IMR-90 (cell line): ENCODE measurements at regions not wholly inside any gene's neighbourhood (a gene's known extent, or its start where the extent isn't known, plus 50 kb on each side); places are given as distances from the start of the nearest gene placed in this dataset.

Source experiments
- ATAC-seq: fragments of 200-7000 bp; cut with Tn5 transposase; 2 replicates; pipeline ENCODE4 v1.9.1; 2020; ENCODE audit warnings: low read depth, mild to moderate bottlenecking, moderate library complexity
- BruUV-seq: library from RNA; stranded (reverse); fragments of 400-500 nt; replicated peaks from 2 replicates; lab custom pipeline; 2021; lab: Mats Ljungman, UMichigan
- CTCF ChIA-PET: fragments of 300-600 bp; formaldehyde crosslinking; extraction: SDS; loops from one replicate; lab custom pipeline; 2021; ENCODE audit warnings: antibody characterized with exemption; lab: Yijun Ruan, JAX
- POLR2A ChIA-PET: fragments of 300-600 bp; sonication (Branson Sonifier 250); formaldehyde crosslinking; loops from one replicate; lab custom pipeline; 2022; ENCODE audit warnings: antibody characterized with exemption; ENCODE audit not compliant: unreplicated experiment; lab: Charles Lee
- DNase-seq: peaks from one replicate; pipeline ENCODE4 v3.0.0; 2013
- H2AFZ ChIP-seq: replicated peaks from 2 replicates; pipeline ENCODE3; 2013; ENCODE audit warnings: low read length, mild to moderate bottlenecking; ENCODE audit not compliant: poor library complexity
- H2AK5ac ChIP-seq: 2 replicates; pipeline ENCODE4 v1.6.1; 2013; ENCODE audit warnings: low read depth, low read length, inconsistent platforms
- H2AK9ac ChIP-seq: replicated peaks from 2 replicates; pipeline ENCODE3; 2013; ENCODE audit warnings: mild to moderate bottlenecking, low read depth, low read length, moderate library complexity; ENCODE audit not compliant: poor library complexity
- H2BK120ac ChIP-seq: 2 replicates; pipeline ENCODE4 v1.6.1; 2013; ENCODE audit warnings: low read depth, low read length, inconsistent platforms
- H2BK15ac ChIP-seq: 3 replicates; pipeline ENCODE4 v1.6.1; 2013; ENCODE audit warnings: low read depth, low read length, inconsistent platforms
- H2BK20ac ChIP-seq: 2 replicates; pipeline ENCODE4 v1.6.1; 2013; ENCODE audit warnings: low read depth, mild to moderate bottlenecking, inconsistent platforms, low read length, moderate library complexity
- H2BK5ac ChIP-seq: 2 replicates; pipeline ENCODE4 v1.6.1; 2013; ENCODE audit warnings: mild to moderate bottlenecking, low read depth, low read length, inconsistent platforms; ENCODE audit not compliant: poor library complexity, severe bottlenecking
- H3K14ac ChIP-seq: replicated peaks from 2 replicates; pipeline ENCODE4 v1.6.1; 2013; ENCODE audit warnings: low read depth, low read length, inconsistent platforms
- H3K18ac ChIP-seq: 2 replicates; pipeline ENCODE4 v1.6.1; 2013; ENCODE audit warnings: low read depth, low read length, control low read depth
- H3K23ac ChIP-seq: 2 replicates; pipeline ENCODE4 v1.6.1; 2013; ENCODE audit warnings: low read depth, low read length, inconsistent platforms
- H3K27ac ChIP-seq: 2 replicates; pipeline ENCODE4 v1.5.1; 2013; ENCODE audit warnings: mild to moderate bottlenecking, control low read depth, low read length; ENCODE audit not compliant: insufficient read depth
- H3K27me3 ChIP-seq: 2 replicates; pipeline ENCODE4 v1.6.1; 2013; ENCODE audit warnings: low read length; ENCODE audit not compliant: control insufficient read depth, insufficient read depth
- H3K36me3 ChIP-seq: 2 replicates; pipeline ENCODE4 v1.6.1; 2013; ENCODE audit warnings: low read length, mixed read lengths; ENCODE audit not compliant: control insufficient read depth, insufficient read depth
- H3K4ac ChIP-seq: 2 replicates; pipeline ENCODE4 v1.6.1; 2013; ENCODE audit warnings: low read depth, low read length, inconsistent platforms
- H3K4me1 ChIP-seq: 2 replicates; pipeline ENCODE4 v1.6.1; 2013; ENCODE audit warnings: low read length, mixed read lengths; ENCODE audit not compliant: control insufficient read depth, insufficient read depth
- H3K4me2 ChIP-seq: 2 replicates; pipeline ENCODE4 v1.6.1; 2013; ENCODE audit warnings: low read depth, mild to moderate bottlenecking, control low read depth, low read length, moderate library complexity
- H3K4me3 ChIP-seq: 2 replicates; pipeline ENCODE4 v1.5.1; 2013; ENCODE audit warnings: low read depth, mild to moderate bottlenecking, control low read depth, low read length, moderate library complexity; ENCODE audit not compliant: insufficient read depth
- H3K56ac ChIP-seq: 2 replicates; pipeline ENCODE4 v1.6.1; 2013; ENCODE audit warnings: low read length, inconsistent platforms; ENCODE audit not compliant: insufficient read depth; ENCODE audit errors: extremely low read depth
- H3K79me1 ChIP-seq, 2 experiments: 2 replicates each; pipeline ENCODE4 v1.6.1; 2013; ENCODE audit warnings: low read length in 2 of 2, inconsistent platforms in 1 of 2, low read depth in 1 of 2
- H3K9ac ChIP-seq: 2 replicates; pipeline ENCODE4 v1.6.1; 2013; ENCODE audit warnings: low read depth, low read length, control low read depth
- H3K9me1 ChIP-seq: 2 replicates; pipeline ENCODE4 v1.6.1; 2013; ENCODE audit warnings: low read length, inconsistent platforms; ENCODE audit not compliant: insufficient read depth
- H3K9me3 ChIP-seq: 2 replicates; pipeline ENCODE4 v1.6.1; 2013; ENCODE audit warnings: low read length; ENCODE audit not compliant: control insufficient read depth, insufficient read depth
- H4K20me1 ChIP-seq: 2 replicates; pipeline ENCODE4 v1.6.1; 2013; ENCODE audit warnings: low read length, inconsistent platforms; ENCODE audit not compliant: insufficient read depth
- H4K5ac ChIP-seq: 2 replicates; pipeline ENCODE4 v1.6.1; 2013; ENCODE audit warnings: mild to moderate bottlenecking, low read depth, low read length, control low read depth
- H4K8ac ChIP-seq, 2 experiments: 2 replicates each; pipeline ENCODE4 v1.6.1; 2013; ENCODE audit warnings: low read depth in 2 of 2, low read length in 2 of 2, control low read depth in 1 of 2, inconsistent platforms in 1 of 2
- H4K91ac ChIP-seq: 2 replicates; pipeline ENCODE4 v1.6.1; 2013; ENCODE audit warnings: low read depth, low read length, inconsistent platforms; ENCODE audit not compliant: insufficient read depth
- BHLHE40 ChIP-seq: fragments of 150-350 bp; IDR thresholded peaks from 2 replicates; pipeline ENCODE4 v1.6.1; 2016; ENCODE audit warnings: mild to moderate bottlenecking, low read depth, low read length
- CHD1 ChIP-seq: IDR thresholded peaks from 2 replicates; pipeline ENCODE4 v1.6.1; 2012; ENCODE audit warnings: low read depth, low read length, improper control_type of control experiment
- CTCF ChIP-seq: conservative IDR thresholded peaks from 2 replicates; pipeline ENCODE4 v1.5.1; 2012; ENCODE audit warnings: mild to moderate bottlenecking, low read depth, low read length, improper control_type of control experiment
- MAFK ChIP-seq: IDR thresholded peaks from 2 replicates; pipeline ENCODE4 v1.6.1; 2012; ENCODE audit warnings: low read depth, low read length, improper control_type of control experiment
- MXI1 ChIP-seq: IDR thresholded peaks from 2 replicates; pipeline ENCODE4 v1.6.1; 2012; ENCODE audit warnings: low read depth, mild to moderate bottlenecking, low read length, moderate library complexity, borderline replicate concordance
- NFE2L2 ChIP-seq: fragments of 150-350 bp; IDR thresholded peaks from 2 replicates; pipeline ENCODE4 v1.6.1; 2016; ENCODE audit warnings: low read depth, mild to moderate bottlenecking, low read length
- RAD21 ChIP-seq: IDR thresholded peaks from 2 replicates; pipeline ENCODE4 v1.6.1; 2012; ENCODE audit warnings: low read length, improper control_type of control experiment
- RCOR1 ChIP-seq: IDR thresholded peaks from 2 replicates; pipeline ENCODE4 v1.6.1; 2012; ENCODE audit warnings: mild to moderate bottlenecking, low read length, improper control_type of control experiment; ENCODE audit not compliant: insufficient replicate concordance
- RFX5 ChIP-seq: IDR thresholded peaks from 2 replicates; pipeline ENCODE4 v1.8.0; 2012; ENCODE audit warnings: low read depth, mild to moderate bottlenecking, low read length, moderate library complexity
- SMC3 ChIP-seq: fragments of 150-350 bp; IDR thresholded peaks from 2 replicates; pipeline ENCODE4 v1.6.1; 2016; ENCODE audit warnings: low read depth, mild to moderate bottlenecking, antibody characterized with exemption, low read length, moderate library complexity
- WGBS, 2 experiments: methylation state at CpG; one replicate each; pipeline versions ENCODE4 v1.1.5 to v1.1.7; 2013; ENCODE audit warnings: missing lambda C conversion rate in 2 of 2; ENCODE audit not compliant: insufficient read length in 1 of 2; ENCODE audit errors: extremely low coverage in 2 of 2; 5-methylcytosine and 5-hydroxymethylcytosine counted together
- dilution Hi-C: fragments of 300-500 bp; cut with HindIII; formaldehyde crosslinking; loops from one replicate; pipeline ENCODE4 v1.14.3; 2018; ENCODE audit warnings: low sequenced_read_pairs; ENCODE audit not compliant: unreplicated experiment
- in situ Hi-C: fragments of 300-500 bp; cut with MboI; formaldehyde crosslinking; loops from 3 replicates; pipeline ENCODE4 v1.14.3; 2019; ENCODE audit warnings: low sequenced_read_pairs, inconsistent platforms, mixed read lengths
- intact Hi-C: fragments of 100-400 bp; cut with micrococcal nuclease; formaldehyde crosslinking; loops from 2 replicates; pipeline ENCODE4 v1.10.0; 2022
- TF ChIP-seq, protein P1 (sequence below): fragments of 150-350 bp; IDR thresholded peaks from 2 replicates; pipeline ENCODE4 v1.6.1; 2017; ENCODE audit warnings: mild to moderate bottlenecking, antibody characterized with exemption, low read length, low read depth

DNA sequence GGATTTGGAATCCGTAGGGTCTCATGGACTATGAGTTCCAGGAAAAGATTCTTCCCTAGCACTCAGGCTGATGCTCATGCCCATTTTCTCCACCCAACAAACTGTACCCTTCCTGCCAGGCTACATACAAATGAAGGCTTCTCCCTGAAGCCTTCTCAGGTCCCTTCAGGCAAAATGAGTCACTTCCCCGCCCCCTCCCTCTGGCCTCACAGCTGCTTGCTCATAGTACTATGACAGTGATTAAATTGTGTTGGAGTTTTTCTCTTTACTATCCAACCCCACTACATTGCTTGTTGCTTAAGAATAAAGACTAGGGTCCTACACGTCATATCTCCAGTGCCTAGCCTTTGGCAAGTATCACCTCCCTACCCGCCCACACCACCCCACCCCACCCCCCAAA is 207.6 kb upstream of the NFIA start:
- no peaks in the 10 kb centered on the region for H3K36me3 ChIP-seq
- no peak overlapping the region for H3K9ac ChIP-seq
- H2AFZ ChIP-seq, result no peak overlapping the region
- H2AK9ac ChIP-seq, result no peak overlapping the region
- 71% methylated on average over 1 of the region's 4 CpGs; no CpG with 5 or more reads in 1 of the 2 experiments for WGBS, 2 experiments
- no peak overlapping the region for H2BK15ac ChIP-seq
- in situ Hi-C loops, result loop anchor here (25.0 kb wide), 1 partner anchor 988 kb away; no protein-coding TSS in a partner anchor
- no peaks in the 10 kb centered on the region for H3K9me1 ChIP-seq
- POLR2A ChIA-PET, result no interaction called here
- no peak overlapping the region for H3K27ac ChIP-seq
- H3K4me1 ChIP-seq, result no peaks in the 10 kb centered on the region
- ATAC-seq (no peak), DNase-seq (peak; percentile 16)
- no peak overlapping the region for H3K56ac ChIP-seq
- dilution Hi-C loops, result no loop called here
- H3K18ac ChIP-seq, result no peak overlapping the region
- no peak overlapping the region for H4K91ac ChIP-seq
- no peaks in the 10 kb centered on the region for H4K20me1 ChIP-seq
- no peak for TF ChIP-seq RAD21
- no peak for TF ChIP-seq RFX5
- no peak for TF ChIP-seq SMC3
- TF ChIP-seq NFE2L2, result no peak
- TF ChIP-seq MXI1, result no peak
- TF ChIP-seq RCOR1, result no peak
- TF ChIP-seq BHLHE40, result no peak
- TF ChIP-seq MAFK, result no peak
- TF ChIP-seq CHD1, result no peak
- TF ChIP-seq, protein P1, sequence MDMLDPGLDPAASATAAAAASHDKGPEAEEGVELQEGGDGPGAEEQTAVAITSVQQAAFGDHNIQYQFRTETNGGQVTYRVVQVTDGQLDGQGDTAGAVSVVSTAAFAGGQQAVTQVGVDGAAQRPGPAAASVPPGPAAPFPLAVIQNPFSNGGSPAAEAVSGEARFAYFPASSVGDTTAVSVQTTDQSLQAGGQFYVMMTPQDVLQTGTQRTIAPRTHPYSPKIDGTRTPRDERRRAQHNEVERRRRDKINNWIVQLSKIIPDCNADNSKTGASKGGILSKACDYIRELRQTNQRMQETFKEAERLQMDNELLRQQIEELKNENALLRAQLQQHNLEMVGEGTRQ, result no peak
- no peak for TF ChIP-seq CTCF
- no peak overlapping the region for H4K8ac ChIP-seq
- no peak overlapping the region for H3K4me2 ChIP-seq
- H3K4ac ChIP-seq, result no peak overlapping the region
- CTCF ChIA-PET, result no interaction called here
- no peaks in the 10 kb centered on the region for H3K27me3 ChIP-seq
- no peak overlapping the region for H3K14ac ChIP-seq
- intact Hi-C loops, result no loop called here
- no peak overlapping the region for H2BK120ac ChIP-seq
- no peak overlapping the region for H3K23ac ChIP-seq
- no TSS peak for BruUV-seq
- H2BK20ac ChIP-seq, result no peak overlapping the region
- H2AK5ac ChIP-seq, result no peak overlapping the region
- no peak overlapping the region for H2BK5ac ChIP-seq
- H3K4me3 ChIP-seq, result no peak overlapping the region
- no peak overlapping the region for H4K5ac ChIP-seq
- no peaks in the 10 kb centered on the region for H3K79me1 ChIP-seq
- H3K9me3 ChIP-seq, result no peaks in the 10 kb centered on the region
